ENCODE measurements at regions not wholly inside any gene's neighbourhood (a gene's known extent, or its start where the extent isn't known, plus 50 kb on each side); places are given as distances from the start of the nearest gene placed in this dataset.
"Not testable (repeated sequence)": the region's sequence is repeated elsewhere in the genome, so short reads cannot be mapped to it uniquely, and the experiment has no call there.

DNA sequence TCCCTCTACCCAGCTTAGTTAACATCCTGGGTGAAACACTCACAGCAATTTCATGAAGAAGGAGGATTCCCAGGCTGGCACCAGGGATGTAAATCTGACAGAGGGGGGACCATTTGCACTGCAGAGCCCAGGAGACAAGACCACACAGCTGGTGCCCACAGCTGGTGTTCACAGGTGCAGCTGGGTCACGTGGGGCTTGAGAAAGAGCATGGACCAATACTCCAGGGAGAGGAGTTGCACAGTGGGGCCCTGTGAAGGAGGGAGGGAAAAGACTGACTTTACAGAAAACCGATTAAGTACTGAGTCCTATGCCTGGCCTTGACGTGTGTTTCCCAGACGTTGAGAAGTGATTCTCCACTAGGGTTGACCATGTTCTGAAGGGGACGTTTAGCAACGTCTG, 1316.7 kb upstream of the TMEM132C start:
- no peak for DNase-seq

DNA sequence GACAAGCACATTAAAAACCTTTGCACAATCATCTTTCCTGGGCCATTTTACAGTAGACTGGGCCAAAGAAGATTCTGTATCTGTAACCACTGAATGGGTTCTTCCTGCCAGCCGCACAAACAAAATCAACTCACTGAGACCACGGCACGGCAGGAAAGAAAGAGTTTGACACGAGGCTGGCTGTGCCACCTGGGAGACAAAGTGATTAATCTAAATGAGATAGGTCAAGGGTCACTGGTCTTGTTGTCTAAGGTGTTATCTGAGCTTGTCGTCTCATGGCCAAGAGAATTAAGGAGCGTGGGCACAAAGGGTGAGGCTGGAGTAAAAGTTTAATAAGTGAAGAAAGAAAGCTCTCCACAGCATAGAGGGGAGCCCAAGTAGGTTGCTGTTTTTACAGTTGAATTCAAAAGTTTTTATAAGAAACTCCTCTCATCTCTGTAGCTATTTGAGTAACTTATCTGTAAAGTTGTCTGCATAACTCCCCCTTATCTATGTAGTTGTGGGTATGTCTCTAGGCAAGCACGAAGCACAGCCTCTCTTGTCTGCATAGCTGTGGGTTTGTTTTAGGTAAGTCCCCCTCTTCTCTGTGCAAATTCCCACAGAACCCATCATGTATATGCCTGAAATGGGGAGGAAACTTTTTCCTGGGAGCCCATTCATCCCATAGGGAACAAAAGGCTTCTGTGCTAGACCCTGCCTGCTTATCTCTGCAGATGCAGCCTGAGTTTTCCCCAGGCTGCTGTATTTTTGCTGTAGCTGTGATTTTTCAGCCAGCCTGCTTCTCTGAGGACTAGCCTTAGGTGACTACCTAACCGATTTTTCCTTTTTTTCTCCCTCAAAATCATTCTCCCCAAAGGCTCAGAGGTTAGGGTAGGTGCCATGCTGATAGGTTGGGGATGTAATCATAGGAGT, 1314.6 kb upstream of the TMEM132C start:
- DNase-seq = no peak

GRCh38 chr12:126953365-126953889, 1313.5 kb upstream of the TMEM132C start:
- DNase-seq = no peak

DNA sequence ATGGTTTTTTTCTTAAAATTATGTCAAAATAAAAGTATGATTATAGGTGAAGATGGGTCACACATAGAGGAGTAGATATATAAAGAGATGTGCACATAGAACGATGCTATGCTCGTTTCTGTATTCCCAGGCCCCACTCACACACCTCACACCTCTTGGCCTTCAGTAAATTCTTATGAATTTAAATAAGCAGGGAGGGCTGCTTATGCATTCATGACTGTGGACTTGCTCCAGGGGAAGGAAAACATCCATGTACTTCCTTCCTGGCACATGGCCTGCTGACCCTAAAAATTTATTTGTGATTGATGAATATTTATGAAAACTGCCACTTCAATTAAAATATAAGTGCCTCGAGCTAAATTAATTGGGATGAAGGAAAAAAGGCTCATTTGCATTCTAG, 1306.7 kb upstream of the TMEM132C start:
- DNase-seq = no peak

- no peak for DNase-seq
These were observed 1306.3 kb upstream of the TMEM132C start for GRCh38 chr12:126960709-126961108.

GRCh38 chr12:126963825-126964224, 1303.1 kb upstream of the TMEM132C start:
- DNase-seq = no peak

DNA sequence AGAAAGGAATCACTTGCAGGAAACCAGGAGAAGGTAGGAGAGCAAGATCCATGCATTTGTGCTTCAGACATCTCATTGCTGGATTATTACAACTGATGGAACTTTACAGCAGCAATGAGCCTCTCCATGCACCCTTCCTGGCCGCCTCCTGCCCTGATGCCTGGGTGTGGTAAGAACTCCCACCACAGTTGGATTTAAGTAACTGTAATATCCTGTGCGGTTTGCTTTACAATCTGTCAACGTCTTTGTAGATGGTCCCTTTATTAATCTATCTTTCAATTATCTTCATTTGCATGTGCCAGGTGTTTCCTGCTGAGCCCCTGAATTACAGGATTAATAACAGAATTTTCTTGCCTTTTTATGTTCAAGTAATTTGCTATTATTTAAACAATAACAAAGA, 1300.5 kb upstream of the TMEM132C start:
- DNase-seq = no peak

DNA sequence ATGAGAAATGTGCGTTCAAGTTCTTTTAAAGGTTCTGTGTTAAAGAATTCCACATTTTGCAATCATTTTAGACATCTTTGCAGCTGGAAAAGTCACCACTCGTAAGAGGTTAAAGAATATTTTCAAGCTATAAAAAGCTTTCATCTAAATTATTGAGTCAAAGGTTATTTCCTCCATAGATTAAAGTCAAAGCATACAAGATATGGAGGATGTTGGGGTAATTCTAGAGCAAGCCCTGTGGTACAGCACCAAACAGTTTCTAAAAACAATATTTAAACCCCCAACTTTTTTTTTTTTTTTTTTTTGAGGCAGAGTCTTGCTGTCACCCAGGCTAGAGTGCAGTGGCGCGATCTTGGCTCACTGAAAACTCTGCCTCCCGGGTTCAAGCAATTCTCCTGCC, 1299.8 kb upstream of the TMEM132C start:
- DNase-seq = no peak

- no peak for DNase-seq
These were observed 1292.2 kb upstream of the TMEM132C start for GRCh38 chr12:126974779-126975178.

DNA sequence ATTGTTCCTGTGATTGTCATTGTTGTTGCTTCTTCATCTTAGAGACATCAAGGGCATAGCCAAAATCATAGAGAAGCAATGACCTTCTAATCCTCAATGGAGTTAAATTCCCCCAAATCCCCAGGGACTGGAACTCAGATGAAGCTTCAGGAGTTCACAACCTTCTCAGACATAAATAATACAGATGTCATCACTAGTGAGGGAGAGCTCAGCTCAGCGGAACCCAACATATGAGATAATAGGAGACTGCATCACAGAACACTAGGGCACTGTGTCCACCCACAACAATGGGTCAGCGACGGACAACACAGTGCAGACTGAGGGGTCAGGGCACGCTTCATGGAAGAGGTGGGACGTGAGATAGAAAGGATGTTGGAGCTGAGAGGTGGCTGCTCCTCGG, 1290.4 kb upstream of the TMEM132C start:
- no peak for DNase-seq

DNA sequence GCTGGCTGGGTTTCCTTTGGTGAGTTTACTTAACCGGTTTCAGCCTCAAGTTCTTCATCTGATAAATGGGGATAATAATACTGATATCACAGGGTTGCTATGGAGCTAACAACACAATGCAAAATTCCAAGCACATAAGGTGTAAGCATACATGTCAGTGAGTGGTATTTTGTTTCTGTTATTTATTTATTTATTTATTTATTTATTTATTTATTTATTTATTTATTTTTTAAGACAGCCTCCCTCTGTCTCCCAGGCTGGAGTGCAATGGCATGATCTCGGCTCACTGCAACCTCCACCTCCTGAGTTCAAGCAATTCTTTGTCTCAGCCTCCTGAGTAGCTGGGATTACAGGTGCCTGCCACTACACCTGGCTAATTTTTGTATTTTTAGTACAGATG, 1287.4 kb upstream of the TMEM132C start:
- not testable (repeated sequence) for DNase-seq

- DNase-seq = no peak
These were observed 1284.3 kb upstream of the TMEM132C start for GRCh38 chr12:126982707-126983106.

DNA sequence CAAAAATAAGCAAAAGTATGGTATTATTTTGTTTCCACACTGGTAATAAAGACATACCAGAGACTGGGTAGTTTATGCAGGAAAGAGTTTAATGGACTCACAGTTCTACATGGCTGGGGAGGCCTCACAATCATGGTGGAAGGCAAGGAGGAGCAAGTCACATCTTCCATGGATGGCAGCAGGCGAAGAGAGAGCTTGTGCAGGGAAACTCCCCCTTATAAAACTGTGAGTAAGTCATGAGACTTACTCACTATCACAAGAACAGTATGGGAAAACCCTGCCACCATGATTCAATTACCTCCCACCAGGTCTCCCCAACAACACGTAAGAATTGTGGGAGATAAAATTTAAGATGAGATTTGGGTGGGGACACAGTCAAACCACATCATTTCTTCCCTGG, 1283.2 kb upstream of the TMEM132C start:
- not testable (repeated sequence) for DNase-seq

DNA sequence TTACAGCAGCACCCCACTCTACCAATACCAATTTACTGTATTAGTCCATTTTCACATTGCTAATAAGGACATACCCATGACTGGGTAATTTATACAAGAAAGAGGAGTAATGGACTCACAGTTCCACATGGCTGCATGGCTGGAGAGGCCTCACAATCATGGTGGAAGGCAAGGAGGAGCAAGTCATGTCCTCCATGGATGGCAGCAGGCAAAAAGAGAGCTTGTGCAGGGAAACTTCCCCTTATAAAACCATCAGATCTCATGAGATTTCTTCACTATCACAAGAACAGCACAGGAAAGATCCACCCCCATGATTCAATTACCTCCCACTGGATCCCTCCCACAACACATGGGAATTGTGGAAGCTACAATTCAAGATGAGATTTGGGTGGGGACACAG, 1281.3 kb upstream of the TMEM132C start:
- not testable (repeated sequence) for DNase-seq

GRCh38 chr12:126989532-126989931, 1277.4 kb upstream of the TMEM132C start:
- DNase-seq = no peak

- DNase-seq = no peak
These were observed 1273.1 kb upstream of the TMEM132C start for GRCh38 chr12:126993898-126994297.

DNA sequence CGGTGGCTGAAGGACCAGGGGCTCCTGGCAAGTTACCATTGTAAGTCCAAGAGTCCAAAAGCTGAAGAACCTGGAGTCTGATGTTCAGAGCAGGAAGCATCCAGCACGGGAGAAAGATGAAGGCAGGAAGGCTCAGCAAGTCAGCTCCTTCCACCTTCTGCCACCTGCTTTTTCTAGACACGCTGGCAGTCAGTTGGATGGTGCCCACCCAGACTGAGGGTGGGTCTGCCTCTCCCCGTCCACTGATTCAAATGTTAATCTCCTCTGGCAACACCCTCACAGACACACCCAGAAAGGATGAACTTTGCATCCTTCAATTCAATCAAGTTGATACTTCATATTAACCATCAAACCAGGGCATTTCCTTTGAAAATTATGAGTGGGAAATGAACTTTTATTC, 1272.4 kb upstream of the TMEM132C start:
- no peak for DNase-seq

DNA sequence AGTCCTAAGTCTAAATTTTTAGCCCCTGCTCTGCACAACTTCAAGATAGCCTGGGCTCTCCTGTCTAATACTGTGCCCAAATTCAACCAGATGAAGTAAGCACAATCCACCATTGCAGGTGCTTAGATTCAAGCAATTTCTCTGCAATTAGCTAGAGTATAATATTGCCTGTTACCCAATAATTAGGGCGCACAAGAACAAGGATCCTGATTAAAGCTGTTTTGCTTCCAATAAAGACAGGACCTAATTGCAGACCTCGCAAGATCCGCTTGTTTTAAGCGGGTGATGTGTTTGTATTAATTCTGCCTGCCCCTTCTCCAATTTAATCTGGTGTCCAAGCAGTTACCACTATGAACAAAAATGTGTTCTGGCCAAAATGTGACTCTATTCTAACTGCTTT, 1268.9 kb upstream of the TMEM132C start:
- DNase-seq = no peak

- DNase-seq = no peak
These were observed 1268.2 kb upstream of the TMEM132C start for GRCh38 chr12:126998747-126999285.

DNA sequence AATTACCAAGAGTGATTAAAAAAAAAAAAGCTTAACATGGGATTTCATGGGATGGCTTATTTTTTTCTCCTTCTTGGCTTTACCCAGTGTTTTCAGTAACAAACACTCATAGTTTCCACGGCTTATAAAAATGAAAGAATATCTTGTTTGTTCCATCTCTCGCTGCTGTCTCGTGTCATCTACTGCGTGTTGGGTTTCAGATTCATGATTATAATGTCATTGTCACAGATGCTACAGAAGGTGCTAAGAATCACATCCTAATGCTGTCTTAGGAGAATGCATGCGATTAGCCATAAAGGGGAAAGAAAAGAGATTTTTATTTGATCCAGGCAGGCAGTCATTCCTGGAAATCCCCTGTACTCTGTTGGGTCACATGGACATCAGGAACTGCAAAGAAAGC, 1267.6 kb upstream of the TMEM132C start:
- DNase-seq = no peak

DNA sequence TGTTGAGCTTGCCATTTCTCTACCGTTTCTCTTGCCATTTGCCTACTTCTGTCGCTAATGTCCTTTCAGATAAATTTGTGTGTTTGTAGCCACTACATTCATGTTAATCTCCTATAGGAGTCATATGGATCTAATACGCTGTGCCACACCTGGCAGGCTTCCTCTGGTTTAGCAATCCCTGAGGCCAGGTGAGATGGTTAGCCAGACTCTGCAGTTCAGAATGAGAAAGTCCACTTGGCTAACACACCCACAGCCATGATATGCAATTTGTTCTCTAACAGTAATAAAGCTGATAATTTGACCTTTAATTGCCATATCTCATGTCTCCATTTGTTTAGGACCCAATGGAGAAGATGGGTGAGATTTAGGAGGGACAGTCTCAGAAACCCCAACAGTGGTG, 1261.6 kb upstream of the TMEM132C start:
- no peak for DNase-seq

DNA sequence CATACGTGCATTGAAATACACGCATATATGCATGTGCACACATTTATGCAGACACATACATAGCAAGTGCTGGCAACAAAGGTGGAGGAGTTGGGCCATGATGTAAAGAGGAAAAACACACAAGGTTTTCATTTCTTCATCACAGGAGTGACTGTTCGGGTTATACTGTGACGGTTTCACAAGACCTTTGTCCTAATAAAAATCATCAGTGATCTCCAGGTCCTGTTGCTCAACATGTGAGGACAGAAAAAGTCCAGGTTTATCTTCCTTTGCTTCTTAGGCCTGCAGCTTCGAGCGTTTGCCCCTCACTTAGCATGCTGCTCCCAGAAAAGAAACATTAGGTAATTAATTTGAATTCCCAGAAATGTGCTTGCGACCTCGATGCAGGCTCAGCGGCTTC, 1260.0 kb upstream of the TMEM132C start:
- DNase-seq = no peak

DNA sequence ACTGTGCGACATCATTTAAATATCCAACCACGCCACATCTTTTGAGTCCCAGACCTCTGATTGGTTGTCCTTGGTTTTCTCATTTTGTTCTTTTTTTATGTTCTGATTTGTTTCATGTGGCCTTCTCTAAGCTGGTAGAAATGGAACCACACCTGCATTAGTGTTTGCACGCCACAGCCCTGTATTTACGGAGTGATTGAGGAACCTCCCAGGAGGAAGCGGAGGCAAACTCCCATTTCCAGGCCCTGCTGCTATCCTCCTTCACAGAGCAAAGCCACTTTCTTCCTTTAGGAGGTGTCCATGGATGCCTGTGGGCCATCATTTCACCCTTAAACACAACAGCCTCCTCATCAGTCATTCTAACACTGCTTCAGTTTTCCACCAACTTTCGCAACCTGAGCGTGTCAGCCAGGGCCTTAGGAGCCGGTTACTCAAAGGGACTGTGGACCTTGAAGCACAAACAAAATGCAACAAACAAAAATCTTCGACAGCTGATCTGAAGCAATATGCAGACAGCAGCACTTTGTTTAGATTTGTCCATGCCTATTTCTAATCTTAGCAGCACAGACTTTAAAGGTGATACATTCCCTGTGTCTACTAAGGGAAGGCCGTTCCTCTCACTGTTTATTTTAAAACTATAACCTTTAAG, 1258.1 kb upstream of the TMEM132C start:
- DNase-seq = no peak

- no peak for DNase-seq
These were observed 1254.9 kb upstream of the TMEM132C start for GRCh38 chr12:127012109-127012508.
